Medulla oblongata (tissue), 1 donor: ENCODE measurements at regions not wholly inside any gene's neighbourhood (a gene's known extent, or its start where the extent isn't known, plus 50 kb on each side); places are given as distances from the start of the nearest gene placed in this dataset.
"Not testable (repeated sequence)": the region's sequence is repeated elsewhere in the genome, so short reads cannot be mapped to it uniquely, and the experiment has no call there.

Experiments used
- DNase-seq: peaks from one replicate; pipeline ENCODE4 v3.0.0-alpha.2; 2015; ENCODE audit errors: extremely low spot score

- no peak for DNase-seq
Measured at GRCh38 chr4:126130215-126130614, 815.5 kb downstream of the FAT4 start.

GRCh38 chr4:126136922-126137781, 822.4 kb downstream of the FAT4 start:
- DNase-seq, result no peak

- DNase-seq, result no peak
Measured at GRCh38 chr4:126137782-126138170, 823.0 kb downstream of the FAT4 start.

GRCh38 chr4:126144543-126145237, 829.9 kb downstream of the FAT4 start:
- no peak for DNase-seq

- DNase-seq, result no peak
Measured at GRCh38 chr4:126168484-126168883, 853.7 kb downstream of the FAT4 start.

GRCh38 chr4:126172126-126172525, 857.4 kb downstream of the FAT4 start:
- no peak for DNase-seq

GRCh38 chr4:126174627-126175026, 859.9 kb downstream of the FAT4 start:
- DNase-seq, result no peak

GRCh38 chr4:126180642-126181041, 865.9 kb downstream of the FAT4 start:
- no peak for DNase-seq

- no peak for DNase-seq
Measured at GRCh38 chr4:126182336-126182735, 867.6 kb downstream of the FAT4 start.

- no peak for DNase-seq
Measured at GRCh38 chr4:126182786-126183185, 868.0 kb downstream of the FAT4 start.

- DNase-seq, result no peak
Measured at GRCh38 chr4:126183206-126183605, 868.5 kb downstream of the FAT4 start.

GRCh38 chr4:126191536-126191935, 876.8 kb downstream of the FAT4 start:
- DNase-seq, result no peak

GRCh38 chr4:126192506-126192905, 877.8 kb downstream of the FAT4 start:
- DNase-seq, result no peak

- DNase-seq, result not testable (repeated sequence)
Measured at GRCh38 chr4:126201251-126202138, 886.7 kb downstream of the FAT4 start.

- no peak for DNase-seq
Measured at GRCh38 chr4:126202226-126202625, 887.5 kb downstream of the FAT4 start.

GRCh38 chr4:126207910-126208309, 893.2 kb downstream of the FAT4 start:
- DNase-seq, result no peak

GRCh38 chr4:126209147-126209546, 894.4 kb downstream of the FAT4 start:
- DNase-seq, result no peak

GRCh38 chr4:126213996-126214395, 899.2 kb downstream of the FAT4 start:
- DNase-seq, result no peak

GRCh38 chr4:126215759-126216158, 901.0 kb downstream of the FAT4 start:
- DNase-seq, result no peak

GRCh38 chr4:126216611-126217010, 901.9 kb downstream of the FAT4 start:
- DNase-seq, result no peak

GRCh38 chr4:126221282-126221681, 906.5 kb downstream of the FAT4 start:
- DNase-seq, result no peak

GRCh38 chr4:126221717-126222340, 907.1 kb downstream of the FAT4 start:
- no peak for DNase-seq
